ENCODE measurements at regions not wholly inside any gene's neighbourhood (a gene's known extent, or its start where the extent isn't known, plus 50 kb on each side); places are given as distances from the start of the nearest gene placed in this dataset.

DNA sequence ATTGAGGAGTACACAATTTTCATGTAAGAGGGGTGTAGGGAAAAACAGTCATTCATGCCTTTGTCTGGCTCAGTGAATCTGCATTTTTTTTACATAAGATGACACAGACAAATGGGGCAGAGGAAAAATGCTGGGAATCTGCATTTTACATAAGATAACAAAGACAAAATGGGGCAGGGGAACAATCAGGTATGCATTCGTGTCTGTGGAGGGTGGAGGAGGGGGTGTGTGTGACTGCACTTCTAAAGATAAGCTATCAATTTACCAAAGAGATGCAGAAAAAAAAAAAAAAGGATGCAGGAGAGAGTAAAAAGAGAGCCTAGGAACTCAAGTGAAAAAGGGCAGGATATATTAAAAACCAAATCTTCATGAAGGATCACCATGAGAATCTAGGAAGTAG, 637.4 kb downstream of the ZNF674 start:
- Mint-ChIP-seq H3K27ac (peak overlapping the region in 1 of 2 donors; percentile 8), H3K27me3 (peaks cover 0 to 16% of the 10 kb centered on the region in 2 donors)

GRCh38 chrX:45903781-45904201, 641.4 kb downstream of the ZNF674 start:
- Mint-ChIP-seq H3K27ac (no peak overlapping the region), H3K36me3 (no peaks in the 10 kb centered on the region), H3K4me1 (ENCODE audit: low read depth in 2 of 2) (peaks cover 0 to 9% of the 10 kb centered on the region in 2 donors), H3K27me3 (peaks cover 0 to 23% of the 10 kb centered on the region in 2 donors), H3K9me3 (no peaks in the 10 kb centered on the region), H3K4me3 (no peak overlapping the region)
- DNase-seq (ENCODE audit: low spot score) (no peak), ATAC-seq (no peak)

More for the DNA sequence above, 637.4 kb downstream of the ZNF674 start:
- Mint-ChIP-seq H3K4me1 (ENCODE audit: low read depth in 2 of 2) (peaks cover 0 to 9% of the 10 kb centered on the region in 2 donors), H3K36me3 (no peaks in the 10 kb centered on the region), H3K9me3 (no peaks in the 10 kb centered on the region), H3K4me3 (no peak overlapping the region)
- ATAC-seq = no peak
- DNase-seq (ENCODE audit: low spot score) = no peak

GRCh38 chrX:45900766-45901615, 644.2 kb downstream of the ZNF674 start:
- Mint-ChIP-seq H3K9me3 (no peaks in the 10 kb centered on the region), H3K4me1 (ENCODE audit: low read depth in 2 of 2) (peaks cover 0 to 14% of the 10 kb centered on the region in 2 donors), H3K27me3 (peaks cover 0 to 25% of the 10 kb centered on the region in 2 donors), H3K36me3 (no peaks in the 10 kb centered on the region), H3K4me3 (no peak overlapping the region), H3K27ac (no peak overlapping the region)
- no peak for ATAC-seq
- DNase-seq (ENCODE audit: low spot score) = no peak

DNA sequence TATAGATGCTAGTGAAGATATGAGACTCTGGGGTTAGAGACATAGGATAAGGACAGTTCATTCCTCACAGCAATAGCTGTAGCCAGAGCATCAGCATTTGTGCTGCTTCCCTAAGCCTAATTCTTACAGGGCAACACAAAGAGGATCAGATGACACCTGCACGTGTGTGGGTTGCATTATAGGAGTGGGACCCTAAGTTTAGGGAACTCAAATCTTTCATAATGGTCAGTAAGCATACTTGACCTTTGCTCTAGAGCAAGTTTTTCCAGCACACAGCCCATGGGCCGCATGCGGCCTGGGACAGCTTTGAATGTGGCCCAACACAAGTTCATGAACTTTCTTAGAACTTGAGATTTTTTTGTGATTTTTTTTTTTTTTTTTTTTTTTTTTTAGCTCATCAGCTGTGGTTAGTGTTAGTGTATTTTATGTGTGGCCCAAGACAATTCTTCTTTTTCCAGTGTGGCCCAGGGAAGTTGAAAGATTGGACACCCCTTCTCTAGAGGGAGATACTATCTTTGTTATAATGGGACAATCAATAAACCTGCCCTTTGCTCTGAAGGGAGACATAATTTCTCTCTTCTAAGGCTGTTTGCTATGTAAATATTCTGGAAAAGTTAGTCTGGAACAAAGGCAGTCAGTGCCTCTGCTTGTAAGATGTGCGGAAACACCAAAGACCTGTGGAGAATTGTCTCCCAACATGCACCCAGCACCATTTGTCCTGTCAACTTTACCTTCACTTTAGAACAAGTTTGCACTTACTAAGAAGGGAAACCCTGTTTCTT, 650.2 kb downstream of the ZNF674 start:
- no peak for DNase-seq (ENCODE audit: low spot score)
- Mint-ChIP-seq H3K4me3 (no peak overlapping the region), H3K27ac (no peak overlapping the region), H3K36me3 (no peaks in the 10 kb centered on the region), H3K9me3 (no peaks in the 10 kb centered on the region), H3K27me3 (peaks cover 0 to 18% of the 10 kb centered on the region in 2 donors), H3K4me1 (ENCODE audit: low read depth in 2 of 2) (peaks cover 0 to 11% of the 10 kb centered on the region in 2 donors)
- no peak for ATAC-seq

DNA sequence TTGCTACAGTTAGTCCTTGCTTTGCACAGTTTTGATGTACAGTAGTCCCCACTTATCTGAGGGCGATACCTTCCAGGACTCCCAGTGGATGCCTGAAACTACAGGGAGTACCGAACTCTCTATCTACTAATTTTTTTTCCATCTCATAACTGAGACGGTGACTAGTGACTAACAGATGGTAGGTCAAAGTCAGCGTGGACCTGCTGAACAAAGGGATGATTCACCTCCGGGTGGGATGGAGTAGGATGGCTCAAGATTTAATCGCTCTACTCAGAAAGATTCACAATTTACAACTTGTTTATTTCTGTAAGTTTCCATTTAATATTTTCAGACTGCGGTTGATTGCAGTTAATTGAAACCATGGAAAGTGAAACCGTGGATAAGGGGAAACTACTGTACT, 655.8 kb downstream of the ZNF674 start:
- no peaks in the 10 kb centered on the region for H3K9me3 Mint-ChIP-seq
- ATAC-seq (no peak), DNase-seq (ENCODE audit: low spot score) (no peak)
- H3K27ac Mint-ChIP-seq = no peak overlapping the region
- H3K4me1 Mint-ChIP-seq (ENCODE audit: low read depth in 2 of 2) = no peaks in the 10 kb centered on the region
- H3K4me3 Mint-ChIP-seq = no peak overlapping the region
- H3K36me3 Mint-ChIP-seq = no peaks in the 10 kb centered on the region
- H3K27me3 Mint-ChIP-seq = peaks cover 0 to 12% of the 10 kb centered on the region in 2 donors

- Mint-ChIP-seq H3K4me3 (no peak overlapping the region), H3K4me1 (ENCODE audit: low read depth in 2 of 2) (no peaks in the 10 kb centered on the region), H3K9me3 (no peaks in the 10 kb centered on the region), H3K36me3 (no peaks in the 10 kb centered on the region), H3K27me3 (peaks cover 0 to 12% of the 10 kb centered on the region in 2 donors), H3K27ac (no peak overlapping the region)
- DNase-seq (ENCODE audit: low spot score) = no peak
- no peak for ATAC-seq
These were observed 656.7 kb downstream of the ZNF674 start for GRCh38 chrX:45888518-45888917.

DNA sequence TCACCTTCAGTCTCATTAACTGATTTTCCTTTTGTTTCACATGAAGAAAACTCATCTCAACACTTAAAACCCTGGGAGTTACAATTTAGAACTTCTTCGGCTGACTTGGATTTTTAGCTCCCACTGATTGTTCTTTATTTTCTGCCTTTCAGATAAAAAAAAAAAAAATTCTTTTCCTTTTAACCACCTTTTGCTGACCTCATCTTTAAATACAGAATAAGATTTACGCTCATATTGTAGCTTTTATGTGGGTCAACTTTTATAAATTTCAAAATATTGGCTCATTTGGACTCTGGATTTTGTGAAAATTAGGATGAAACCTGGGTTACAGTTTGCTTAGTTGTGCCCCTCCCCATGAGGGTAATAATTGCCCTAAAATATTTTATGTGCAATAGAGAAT, 659.3 kb downstream of the ZNF674 start:
- no peaks in the 10 kb centered on the region for H3K36me3 Mint-ChIP-seq
- ATAC-seq (no peak), DNase-seq (ENCODE audit: low spot score) (no peak)
- H3K4me1 Mint-ChIP-seq (ENCODE audit: low read depth in 2 of 2) = peaks cover 3 to 5% of the 10 kb centered on the region in 2 donors
- H3K4me3 Mint-ChIP-seq = no peak overlapping the region
- H3K27me3 Mint-ChIP-seq = peaks cover 0 to 9% of the 10 kb centered on the region in 2 donors
- H3K27ac Mint-ChIP-seq = no peak overlapping the region
- H3K9me3 Mint-ChIP-seq = no peaks in the 10 kb centered on the region

GRCh38 chrX:45879512-45879911, 665.7 kb downstream of the ZNF674 start:
- Mint-ChIP-seq H3K36me3 (no peaks in the 10 kb centered on the region), H3K27me3 (peaks cover 0 to 6% of the 10 kb centered on the region in 2 donors), H3K4me3 (no peak overlapping the region), H3K27ac (no peak overlapping the region), H3K4me1 (ENCODE audit: low read depth in 2 of 2) (peaks cover 3 to 5% of the 10 kb centered on the region in 2 donors), H3K9me3 (no peaks in the 10 kb centered on the region)
- DNase-seq (ENCODE audit: low spot score) (no peak), ATAC-seq (no peak)

DNA sequence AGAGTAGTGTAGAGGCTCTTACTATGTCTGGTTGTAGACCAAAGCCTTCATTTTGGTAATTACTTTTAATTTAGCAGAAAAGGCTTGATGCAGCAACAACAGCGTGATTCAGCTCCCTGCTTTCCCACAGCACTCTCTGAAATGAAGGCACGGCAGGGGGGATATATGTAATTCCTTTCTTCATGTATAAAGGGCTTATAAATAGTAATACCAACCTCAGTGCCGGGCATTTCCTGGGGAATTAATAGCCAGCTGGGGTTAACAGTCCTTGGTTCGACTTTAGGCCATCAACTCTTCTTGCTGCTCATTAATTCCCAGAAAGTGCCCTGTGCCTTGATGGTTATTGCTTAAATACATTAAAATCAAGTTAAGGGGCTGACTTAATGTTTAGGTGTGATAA, 669.0 kb downstream of the ZNF674 start:
- Mint-ChIP-seq H3K4me3 (no peak overlapping the region), H3K27me3 (peaks cover 0 to 10% of the 10 kb centered on the region in 2 donors), H3K36me3 (no peaks in the 10 kb centered on the region), H3K4me1 (ENCODE audit: low read depth in 2 of 2) (peaks cover 15 to 16% of the 10 kb centered on the region in 2 donors), H3K27ac (no peak overlapping the region), H3K9me3 (peaks cover 5% of the 10 kb centered on the region)
- ATAC-seq = no peak
- DNase-seq (ENCODE audit: low spot score) = no peak

DNA sequence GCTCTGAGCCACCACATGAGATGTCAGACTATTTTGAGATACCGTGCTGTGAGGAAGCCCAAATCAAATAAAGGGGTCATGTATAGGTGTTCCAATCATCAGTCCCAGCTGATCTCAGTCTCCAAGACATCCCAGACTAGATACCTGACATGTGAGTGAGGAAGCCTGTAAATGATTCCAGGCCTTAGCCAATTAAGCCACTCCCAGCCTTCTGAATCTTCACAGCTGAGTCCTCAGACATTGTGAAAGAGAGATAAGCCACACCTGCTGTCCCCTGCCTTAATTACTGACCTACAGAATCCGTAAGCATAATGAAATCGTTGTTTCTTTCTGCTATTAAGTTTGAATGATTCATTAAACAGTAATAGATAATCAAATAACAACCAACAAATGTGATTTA, 671.4 kb downstream of the ZNF674 start:
- DNase-seq (ENCODE audit: low spot score) = no peak

GRCh38 chrX:45872480-45872879, 671.8 kb upstream of the DIPK2B start:
- Mint-ChIP-seq H3K4me3 (peak overlapping the region; percentile 50), H3K4me1 (ENCODE audit: low read depth in 2 of 2) (peaks cover 15 to 18% of the 10 kb centered on the region in 2 donors), H3K9me3 (peaks cover 5% of the 10 kb centered on the region), H3K36me3 (no peaks in the 10 kb centered on the region), H3K27ac (peak overlapping the region in 1 of 2 donors; percentile 16), H3K27me3 (peaks cover 0 to 14% of the 10 kb centered on the region in 2 donors)
- ATAC-seq (peak; percentile 92 to 97), DNase-seq (ENCODE audit: low spot score) (no peak)

More for the DNA sequence above, 671.4 kb downstream of the ZNF674 start:
- no peak for ATAC-seq
- Mint-ChIP-seq H3K27me3 (peaks cover 0 to 15% of the 10 kb centered on the region in 2 donors), H3K4me3 (no peak overlapping the region), H3K4me1 (ENCODE audit: low read depth in 2 of 2) (peaks cover 15 to 18% of the 10 kb centered on the region in 2 donors), H3K27ac (no peak overlapping the region), H3K36me3 (no peaks in the 10 kb centered on the region), H3K9me3 (peaks cover 5% of the 10 kb centered on the region)

- Mint-ChIP-seq H3K27ac (no peak overlapping the region), H3K36me3 (no peaks in the 10 kb centered on the region), H3K4me3 (no peak overlapping the region), H3K27me3 (peaks cover 6 to 20% of the 10 kb centered on the region in 2 donors), H3K9me3 (peaks cover 5% of the 10 kb centered on the region), H3K4me1 (ENCODE audit: low read depth in 2 of 2) (peaks cover 15 to 18% of the 10 kb centered on the region in 2 donors)
- DNase-seq (ENCODE audit: low spot score) (no peak), ATAC-seq (peak in 1 of 2 donors; percentile 27)
These were observed 667.7 kb upstream of the DIPK2B start for GRCh38 chrX:45868425-45868824.

DNA sequence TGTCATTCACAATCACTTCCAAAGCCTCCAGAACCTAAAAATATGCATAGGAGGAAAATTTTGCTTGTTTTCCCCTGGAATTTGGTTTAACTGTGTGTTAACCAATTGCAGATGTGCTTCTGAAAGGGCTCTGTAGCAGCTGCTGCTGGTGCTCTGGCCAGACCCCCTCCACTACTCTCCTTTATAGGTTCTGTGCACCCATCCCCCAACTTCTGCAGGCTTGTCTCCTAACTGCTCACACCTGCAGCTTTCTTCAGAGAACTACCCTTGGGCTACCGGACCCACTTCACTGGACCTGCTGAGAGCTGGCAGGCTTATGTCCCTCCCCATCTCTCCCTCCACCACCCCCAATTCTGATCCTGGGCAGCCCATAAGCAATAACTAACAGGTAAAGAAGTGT, 662.1 kb upstream of the DIPK2B start:
- H3K27me3 Mint-ChIP-seq = peaks cover 6 to 20% of the 10 kb centered on the region in 2 donors
- H3K27ac Mint-ChIP-seq = no peak overlapping the region
- no peak for ATAC-seq
- no peak overlapping the region for H3K4me3 Mint-ChIP-seq
- no peaks in the 10 kb centered on the region for H3K36me3 Mint-ChIP-seq
- no peak for DNase-seq (ENCODE audit: low spot score)
- no peaks in the 10 kb centered on the region for H3K9me3 Mint-ChIP-seq
- H3K4me1 Mint-ChIP-seq (ENCODE audit: low read depth in 2 of 2) = no peaks in the 10 kb centered on the region

GRCh38 chrX:45860450-45860849, 659.8 kb upstream of the DIPK2B start:
- Mint-ChIP-seq H3K27me3 (peaks cover 6 to 16% of the 10 kb centered on the region in 2 donors), H3K36me3 (no peaks in the 10 kb centered on the region), H3K4me3 (no peak overlapping the region), H3K9me3 (no peaks in the 10 kb centered on the region), H3K27ac (no peak overlapping the region), H3K4me1 (ENCODE audit: low read depth in 2 of 2) (no peaks in the 10 kb centered on the region)
- ATAC-seq (no peak), DNase-seq (ENCODE audit: low spot score) (no peak)

All from natural killer cell treated with Interleukin-12 subunit alpha and Interleukin-12 subunit beta and Interleukin-15 and Interleukin-18, amount 100 ng/mL, for 72 hours (primary cell).